Body of pancreas (tissue), 4 donors: ENCODE measurements at regions not wholly inside any gene's neighbourhood (a gene's known extent, or its start where the extent isn't known, plus 50 kb on each side); places are given as distances from the start of the nearest gene placed in this dataset.

Experiments used
- CTCF ChIP-seq, 7 experiments: fragments of 450-650 bp in 4 of 7; fragments of 200-600 bp in 3 of 7; sonication (generic) in 3 of 7; IDR thresholded peaks; one replicate each; pipeline ENCODE4 v1.5.1; 2016 to 2019; ENCODE audit warnings: antibody characterized with exemption in 7 of 7
- POLR2A ChIP-seq, 3 donors: fragments of 450-650 bp; IDR thresholded peaks; one replicate each; pipeline ENCODE4 v1.6.1; 2016; ENCODE audit warnings: antibody characterized with exemption in 3 of 3, mild to moderate bottlenecking in 2 of 3

GRCh38 chr14:49287004-49287403 is 299.2 kb downstream of the RPS29 start:
- TF ChIP-seq CTCF (IDR thresholded peaks at IDR 0.05) (no peak), POLR2A (IDR thresholded peaks at IDR 0.05) (no peak)
